GM18520 (cell line): ENCODE measurements at regions not wholly inside any gene's neighbourhood (a gene's known extent, or its start where the extent isn't known, plus 50 kb on each side); places are given as distances from the start of the nearest gene placed in this dataset.
"Not testable (repeated sequence)": the region's sequence is repeated elsewhere in the genome, so short reads cannot be mapped to it uniquely, and the experiment has no call there.

ENCODE experiments used
- ATAC-seq: cut with Tn5 transposase; IDR thresholded peaks from one replicate; pipeline ENCODE4 v1.9.1; 2021; ENCODE audit not compliant: unreplicated experiment

GRCh38 chr6:170036367-170036766 is 254.5 kb downstream of the DLL1 start:
- not testable (repeated sequence) for ATAC-seq

GRCh38 chr6:170035901-170036304 is 255.0 kb downstream of the DLL1 start:
- ATAC-seq = no peak

GRCh38 chr6:170035044-170035443 is 255.8 kb downstream of the DLL1 start:
- no peak for ATAC-seq

GRCh38 chr6:170034294-170034693 is 256.6 kb downstream of the DLL1 start:
- ATAC-seq = no peak

- ATAC-seq = no peak
Observed at GRCh38 chr6:170033666-170034065, 257.2 kb downstream of the DLL1 start.

GRCh38 chr6:170032706-170033309 is 258.1 kb downstream of the DLL1 start:
- no peak for ATAC-seq

- no peak for ATAC-seq
Observed at GRCh38 chr6:170032197-170032596, 258.7 kb downstream of the DLL1 start.

- ATAC-seq = no peak
Observed at GRCh38 chr6:170031684-170032121, 259.2 kb downstream of the DLL1 start.

GRCh38 chr6:170030821-170031471 is 259.9 kb downstream of the DLL1 start:
- no peak for ATAC-seq

GRCh38 chr6:170030284-170030815 is 260.5 kb downstream of the DLL1 start:
- no peak for ATAC-seq

- ATAC-seq = no peak
Observed at GRCh38 chr6:170029416-170030283, 261.2 kb downstream of the DLL1 start.

- ATAC-seq = no peak
Observed at GRCh38 chr6:170028629-170029345, 262.1 kb downstream of the DLL1 start.

GRCh38 chr6:170027647-170028043 is 263.2 kb downstream of the DLL1 start:
- no peak for ATAC-seq

- no peak for ATAC-seq
Observed at GRCh38 chr6:170026751-170027646, 263.9 kb downstream of the DLL1 start.

GRCh38 chr6:170025935-170026750 is 264.7 kb downstream of the DLL1 start:
- no peak for ATAC-seq

GRCh38 chr6:170025341-170025911 is 265.5 kb downstream of the DLL1 start:
- no peak for ATAC-seq

- ATAC-seq = no peak
Observed at GRCh38 chr6:170024940-170025339, 265.9 kb downstream of the DLL1 start.

- no peak for ATAC-seq
Observed at GRCh38 chr6:170023620-170024521, 267.0 kb downstream of the DLL1 start.
